HEK293 (cell line): ENCODE measurements at regions not wholly inside any gene's neighbourhood (a gene's known extent, or its start where the extent isn't known, plus 50 kb on each side); places are given as distances from the start of the nearest gene placed in this dataset.

Source experiments
- CTCF ChIP-seq: fragments of 450-650 bp; formaldehyde crosslinking; IDR thresholded peaks from 2 replicates; pipeline ENCODE4 v1.5.1; 2016; ENCODE audit warnings: missing biosample characterization, missing genetic modification characterization
- GFI1B ChIP-seq: fragments of 450-650 bp; formaldehyde crosslinking; IDR thresholded peaks from 2 replicates; pipeline ENCODE4 v1.5.1; 2016; ENCODE audit warnings: missing biosample characterization, missing genetic modification characterization
- KLF16 ChIP-seq: fragments of 450-650 bp; formaldehyde crosslinking; IDR thresholded peaks from 2 replicates; pipeline ENCODE4 v1.5.1; 2017; ENCODE audit warnings: missing biosample characterization, missing genetic modification characterization
- KLF9 ChIP-seq: fragments of 450-650 bp; formaldehyde crosslinking; IDR thresholded peaks from 2 replicates; pipeline ENCODE4 v1.5.1; 2016; ENCODE audit warnings: missing biosample characterization, missing genetic modification characterization, low read depth
- YY1 ChIP-seq: fragments of 450-650 bp; formaldehyde crosslinking; IDR thresholded peaks from 2 replicates; pipeline ENCODE4 v1.5.1; 2018; ENCODE audit warnings: missing biosample characterization, missing genetic modification characterization
- ZBTB44 ChIP-seq: fragments of 450-650 bp; IDR thresholded peaks from 2 replicates; pipeline ENCODE4 v1.5.1; 2018; ENCODE audit warnings: missing biosample characterization, mild to moderate bottlenecking, missing genetic modification characterization
- ZNF292 ChIP-seq: fragments of 450-650 bp; formaldehyde crosslinking; IDR thresholded peaks from 2 replicates; pipeline ENCODE4 v1.5.1; 2016; ENCODE audit warnings: low read depth, missing biosample characterization, missing genetic modification characterization, borderline replicate concordance
- ZNF561 ChIP-seq: fragments of 450-650 bp; IDR thresholded peaks from 2 replicates; pipeline ENCODE4 v1.5.1; 2018; ENCODE audit warnings: missing biosample characterization, missing genetic modification characterization, borderline replicate concordance
- ZNF626 ChIP-seq: fragments of 450-650 bp; sonication (Bioruptor Pico); formaldehyde crosslinking; IDR thresholded peaks from 2 replicates; pipeline ENCODE4 v1.5.1; 2018; ENCODE audit warnings: missing biosample characterization, missing genetic modification characterization, inconsistent platforms
- TF ChIP-seq, protein P1 (sequence below): sonication (generic); formaldehyde crosslinking; IDR thresholded peaks from 2 replicates; pipeline ENCODE4 v1.8.1; 2022; ENCODE audit warnings: mild to moderate bottlenecking, moderate library complexity, missing genetic modification reagents
- TF ChIP-seq, protein P2 (sequence below): fragments of 450-650 bp; formaldehyde crosslinking; IDR thresholded peaks from 2 replicates; pipeline ENCODE4 v1.5.1; 2016; ENCODE audit warnings: missing biosample characterization, missing genetic modification characterization

DNA sequence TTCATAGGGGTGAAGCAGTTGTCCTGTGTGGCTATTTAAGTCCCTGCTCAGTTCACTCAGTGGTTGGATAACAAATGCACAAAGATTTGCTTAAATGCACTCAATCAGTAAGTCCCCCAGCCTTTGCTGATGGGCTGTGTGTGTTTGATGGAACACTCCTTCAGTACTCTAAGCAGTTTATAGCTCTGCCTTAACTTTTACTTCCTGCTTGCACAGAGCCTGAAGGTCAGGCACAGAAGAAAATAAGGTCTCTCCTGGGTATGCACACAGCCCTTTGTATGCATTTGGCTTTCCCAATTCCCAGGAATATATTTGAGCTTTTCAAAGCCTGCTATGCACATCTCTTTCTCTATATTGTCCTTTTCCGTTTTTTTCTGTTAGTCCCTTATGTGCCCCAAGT is 208.7 kb upstream of the STK17B start:
- no peak for TF ChIP-seq GFI1B (tag by site-specific recombination)
- TF ChIP-seq, protein P1, sequence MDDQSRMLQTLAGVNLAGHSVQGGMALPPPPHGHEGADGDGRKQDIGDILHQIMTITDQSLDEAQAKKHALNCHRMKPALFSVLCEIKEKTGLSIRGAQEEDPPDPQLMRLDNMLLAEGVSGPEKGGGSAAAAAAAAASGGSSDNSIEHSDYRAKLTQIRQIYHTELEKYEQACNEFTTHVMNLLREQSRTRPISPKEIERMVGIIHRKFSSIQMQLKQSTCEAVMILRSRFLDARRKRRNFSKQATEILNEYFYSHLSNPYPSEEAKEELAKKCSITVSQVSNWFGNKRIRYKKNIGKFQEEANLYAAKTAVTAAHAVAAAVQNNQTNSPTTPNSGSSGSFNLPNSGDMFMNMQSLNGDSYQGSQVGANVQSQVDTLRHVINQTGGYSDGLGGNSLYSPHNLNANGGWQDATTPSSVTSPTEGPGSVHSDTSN (CRISPR knock-in tag): no peak
- TF ChIP-seq ZNF292 (tag by site-specific recombination): no peak
- TF ChIP-seq, protein P2, sequence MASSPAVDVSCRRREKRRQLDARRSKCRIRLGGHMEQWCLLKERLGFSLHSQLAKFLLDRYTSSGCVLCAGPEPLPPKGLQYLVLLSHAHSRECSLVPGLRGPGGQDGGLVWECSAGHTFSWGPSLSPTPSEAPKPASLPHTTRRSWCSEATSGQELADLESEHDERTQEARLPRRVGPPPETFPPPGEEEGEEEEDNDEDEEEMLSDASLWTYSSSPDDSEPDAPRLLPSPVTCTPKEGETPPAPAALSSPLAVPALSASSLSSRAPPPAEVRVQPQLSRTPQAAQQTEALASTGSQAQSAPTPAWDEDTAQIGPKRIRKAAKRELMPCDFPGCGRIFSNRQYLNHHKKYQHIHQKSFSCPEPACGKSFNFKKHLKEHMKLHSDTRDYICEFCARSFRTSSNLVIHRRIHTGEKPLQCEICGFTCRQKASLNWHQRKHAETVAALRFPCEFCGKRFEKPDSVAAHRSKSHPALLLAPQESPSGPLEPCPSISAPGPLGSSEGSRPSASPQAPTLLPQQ (tag by site-specific recombination): no peak
- no peak for TF ChIP-seq ZNF626 (tag by site-specific recombination)
- TF ChIP-seq YY1 (tag by site-specific recombination): no peak
- TF ChIP-seq CTCF (tag by site-specific recombination): no peak
- no peak for TF ChIP-seq KLF9
- no peak for TF ChIP-seq ZNF561 (tag by site-specific recombination)
- TF ChIP-seq KLF16: no peak
- no peak for TF ChIP-seq ZBTB44 (tag by site-specific recombination)
